Gastroesophageal sphincter (tissue), 4 donors: ENCODE measurements at regions not wholly inside any gene's neighbourhood (a gene's known extent, or its start where the extent isn't known, plus 50 kb on each side); places are given as distances from the start of the nearest gene placed in this dataset.

Source experiments
- ATAC-seq: fragments of 150-250 bp; one replicate; pipeline ENCODE4 v1.9.1; 2016; ENCODE audit warnings: mild to moderate bottlenecking, moderate library complexity
- H3K27ac ChIP-seq, 4 donors: fragments of 200-600 bp; sonication (generic) in 3 of 4; 1 replicate in 3 of 4; 2 replicates in 1 of 4; pipeline ENCODE4 v1.5.1; 2016 to 2019
- H3K27me3 ChIP-seq: fragments of 200-600 bp; sonication (generic); one replicate; pipeline ENCODE4 v1.5.1; 2019
- H3K36me3 ChIP-seq, 2 donors: fragments of 200-600 bp; sonication (generic); one replicate each; pipeline ENCODE4 v1.5.1; 2019; ENCODE audit warnings: control low read depth in 1 of 2
- H3K4me1 ChIP-seq, 3 donors: fragments of 200-600 bp; sonication (generic); 1 replicate in 2 of 3; 2 replicates in 1 of 3; pipeline ENCODE4 v1.5.1; 2016 to 2019; ENCODE audit warnings: control low read depth in 2 of 3
- H3K4me3 ChIP-seq, 2 donors: fragments of 200-600 bp; sonication (generic); one replicate each; pipeline ENCODE4 v1.5.1; 2019; ENCODE audit warnings: mild to moderate bottlenecking in 1 of 2, moderate library complexity in 1 of 2
- H3K9me3 ChIP-seq, 3 donors: fragments of 200-600 bp; sonication (generic); one replicate each; pipeline ENCODE4 v1.5.1; 2017 to 2019; ENCODE audit warnings: control low read depth in 2 of 3
- EP300 ChIP-seq: sonication (generic); formaldehyde crosslinking; IDR thresholded peaks from one replicate; pipeline ENCODE4 v1.6.1; 2017; ENCODE audit warnings: antibody characterized with exemption, mild to moderate bottlenecking
- POLR2A ChIP-seq, 2 donors: fragments of 450-650 bp; IDR thresholded peaks; one replicate each; pipeline ENCODE4 v1.6.1; 2017; ENCODE audit warnings: antibody characterized with exemption in 2 of 2, mild to moderate bottlenecking in 2 of 2, moderate library complexity in 1 of 2
- POLR2AphosphoS5 ChIP-seq: sonication (generic); formaldehyde crosslinking; IDR thresholded peaks from one replicate; pipeline ENCODE4 v1.6.1; 2017; ENCODE audit warnings: antibody characterized with exemption
- WGBS, 2 donors: methylation state at CpG; one replicate each; pipeline ENCODE4 v1.1.5; 2018; ENCODE audit warnings: low coverage in 1 of 2; 5-methylcytosine and 5-hydroxymethylcytosine counted together
- TF ChIP-seq, protein P1 (sequence below), 4 experiments: fragments of 200-600 bp in 2 of 4; fragments of 450-650 bp in 2 of 4; sonication (generic) in 1 of 4; IDR thresholded peaks; one replicate each; pipeline ENCODE4 v1.5.1; 2017 to 2019; ENCODE audit warnings: antibody characterized with exemption in 4 of 4, mild to moderate bottlenecking in 2 of 4, moderate library complexity in 2 of 4

DNA sequence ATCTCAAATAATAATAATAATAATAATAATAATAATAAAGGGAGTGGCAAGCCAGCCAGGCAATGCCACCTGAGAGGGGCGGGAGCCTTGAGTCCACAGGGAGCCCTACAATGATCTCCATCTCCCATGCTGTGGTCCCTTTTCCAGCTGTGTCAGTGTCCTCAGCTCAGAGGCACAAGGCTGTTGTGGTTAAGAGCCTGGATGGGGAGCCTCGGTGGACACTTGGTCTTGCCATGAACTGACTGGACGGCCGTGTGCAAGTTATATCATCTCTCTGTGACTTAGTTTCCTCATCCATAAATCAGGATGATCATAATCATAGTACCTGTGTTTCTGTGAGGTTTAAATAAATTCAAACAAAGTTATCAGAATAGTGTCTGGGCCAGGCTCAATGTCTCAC is 127.8 kb upstream of the TIAM1 start:
- no peak overlapping the region for H3K4me3 ChIP-seq
- H3K36me3 ChIP-seq: no peaks in the 10 kb centered on the region
- no peak for ATAC-seq
- 88% methylated on average over 4 of the region's 4 CpGs for WGBS, 2 donors
- TF ChIP-seq EP300 (no peak), POLR2AphosphoS5 (no peak), POLR2A (IDR thresholded peaks at IDR 0.05) (no peak)
- TF ChIP-seq, protein P1, sequence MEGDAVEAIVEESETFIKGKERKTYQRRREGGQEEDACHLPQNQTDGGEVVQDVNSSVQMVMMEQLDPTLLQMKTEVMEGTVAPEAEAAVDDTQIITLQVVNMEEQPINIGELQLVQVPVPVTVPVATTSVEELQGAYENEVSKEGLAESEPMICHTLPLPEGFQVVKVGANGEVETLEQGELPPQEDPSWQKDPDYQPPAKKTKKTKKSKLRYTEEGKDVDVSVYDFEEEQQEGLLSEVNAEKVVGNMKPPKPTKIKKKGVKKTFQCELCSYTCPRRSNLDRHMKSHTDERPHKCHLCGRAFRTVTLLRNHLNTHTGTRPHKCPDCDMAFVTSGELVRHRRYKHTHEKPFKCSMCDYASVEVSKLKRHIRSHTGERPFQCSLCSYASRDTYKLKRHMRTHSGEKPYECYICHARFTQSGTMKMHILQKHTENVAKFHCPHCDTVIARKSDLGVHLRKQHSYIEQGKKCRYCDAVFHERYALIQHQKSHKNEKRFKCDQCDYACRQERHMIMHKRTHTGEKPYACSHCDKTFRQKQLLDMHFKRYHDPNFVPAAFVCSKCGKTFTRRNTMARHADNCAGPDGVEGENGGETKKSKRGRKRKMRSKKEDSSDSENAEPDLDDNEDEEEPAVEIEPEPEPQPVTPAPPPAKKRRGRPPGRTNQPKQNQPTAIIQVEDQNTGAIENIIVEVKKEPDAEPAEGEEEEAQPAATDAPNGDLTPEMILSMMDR (IDR thresholded peaks at IDR 0.05): no peak
- no peak overlapping the region for H3K27ac ChIP-seq
- H3K27me3 ChIP-seq: no peaks in the 10 kb centered on the region
- H3K9me3 ChIP-seq: no peaks in the 10 kb centered on the region
- no peaks in the 10 kb centered on the region for H3K4me1 ChIP-seq

GRCh38 chr21:31470896-31471694 is 127.0 kb upstream of the TIAM1 start:
- Histone ChIP-seq H3K27me3 (no peaks in the 10 kb centered on the region), H3K4me3 (no peak overlapping the region), H3K9me3 (no peaks in the 10 kb centered on the region), H3K36me3 (no peaks in the 10 kb centered on the region), H3K27ac (no peak overlapping the region), H3K4me1 (no peaks in the 10 kb centered on the region)
- 0 to 13% methylated on average over 1 of the region's 19 CpGs for WGBS, 2 donors
- no peak for ATAC-seq
- TF ChIP-seq EP300 (no peak), POLR2AphosphoS5 (no peak), POLR2A (IDR thresholded peaks at IDR 0.05) (no peak)
- TF ChIP-seq, protein P1 (IDR thresholded peaks at IDR 0.05): no peak

DNA sequence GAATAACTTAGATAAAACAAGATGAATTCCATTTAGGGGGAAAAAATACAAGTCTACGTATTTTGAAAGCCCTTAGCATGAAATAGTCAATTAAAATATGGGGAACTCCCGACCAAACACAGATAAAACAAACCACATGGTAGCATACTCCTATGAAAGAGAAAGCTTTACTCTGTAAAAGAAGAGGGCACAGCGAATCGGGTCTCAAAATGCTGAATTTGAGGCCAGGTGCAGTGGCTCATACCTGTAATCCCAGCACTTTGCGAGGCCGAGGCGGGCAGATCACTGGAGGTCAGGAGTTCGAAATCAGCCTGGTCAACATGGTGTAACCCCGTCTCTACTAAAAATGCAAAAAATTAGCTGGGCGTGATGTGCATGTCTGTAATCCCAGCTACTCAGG is 116.9 kb upstream of the TIAM1 start:
- TF ChIP-seq POLR2AphosphoS5 (no peak), EP300 (no peak)
- TF ChIP-seq, protein P1 (IDR thresholded peaks at IDR 0.05): no peak
- H3K36me3 ChIP-seq: no peaks in the 10 kb centered on the region
- H3K27ac ChIP-seq: no peak overlapping the region
- H3K27me3 ChIP-seq: no peaks in the 10 kb centered on the region
- H3K4me3 ChIP-seq: no peak overlapping the region
- ATAC-seq: no peak
- H3K9me3 ChIP-seq: no peaks in the 10 kb centered on the region
- 71 to 87% methylated on average over 5 to 7 of the region's 10 CpGs for WGBS, 2 donors
- H3K4me1 ChIP-seq: no peaks in the 10 kb centered on the region

DNA sequence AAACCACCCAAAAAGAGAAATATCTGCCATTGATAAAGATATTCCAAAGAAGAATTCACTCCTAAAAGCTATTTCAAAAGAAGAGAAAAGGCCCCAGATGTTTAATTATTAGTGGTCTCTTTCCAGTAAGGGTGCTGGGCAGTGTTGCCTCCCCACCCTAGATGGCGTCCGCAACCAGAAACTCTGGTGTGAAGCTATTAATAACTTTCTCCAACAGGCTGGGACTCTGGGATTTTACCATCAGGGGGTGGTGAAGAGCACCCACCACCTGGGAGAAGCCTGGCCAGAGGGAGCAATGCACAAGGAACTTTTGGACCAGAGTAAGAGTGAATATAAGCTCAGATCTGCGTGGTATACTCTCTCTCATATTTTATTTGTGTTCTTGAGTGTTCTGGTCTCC is 115.4 kb upstream of the TIAM1 start:
- 87% methylated on average over 3 of the region's 3 CpGs for WGBS, 2 donors
- Histone ChIP-seq H3K36me3 (no peaks in the 10 kb centered on the region), H3K27ac (no peak overlapping the region), H3K27me3 (no peaks in the 10 kb centered on the region), H3K9me3 (no peaks in the 10 kb centered on the region), H3K4me1 (no peaks in the 10 kb centered on the region), H3K4me3 (no peak overlapping the region)
- ATAC-seq: no peak
- TF ChIP-seq POLR2A (IDR thresholded peaks at IDR 0.05): no peak
- TF ChIP-seq POLR2AphosphoS5: no peak
- no peak for TF ChIP-seq EP300
- TF ChIP-seq, protein P1 (IDR thresholded peaks at IDR 0.05): no peak

DNA sequence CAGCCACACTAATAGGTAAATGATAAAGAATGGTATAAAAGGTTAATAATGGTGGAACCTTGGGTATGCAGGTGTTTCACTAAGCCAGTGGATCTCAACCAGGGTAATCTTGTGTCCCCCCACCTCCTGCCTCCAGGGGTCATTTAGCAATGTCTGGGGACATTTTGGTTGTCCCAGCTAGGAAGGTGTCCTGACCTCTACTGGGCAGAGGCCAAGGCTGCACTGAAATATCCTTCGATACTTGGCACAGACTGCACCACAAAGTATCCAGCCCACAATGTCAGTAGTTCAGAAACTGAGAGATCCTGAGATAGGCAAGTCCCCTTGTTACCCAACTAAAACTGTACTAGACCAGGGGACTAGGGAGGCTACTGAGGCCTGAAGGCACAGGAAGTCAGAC is 113.6 kb upstream of the TIAM1 start:
- Histone ChIP-seq H3K27ac (no peak overlapping the region), H3K4me3 (no peak overlapping the region), H3K27me3 (no peaks in the 10 kb centered on the region), H3K9me3 (no peaks in the 10 kb centered on the region), H3K4me1 (no peaks in the 10 kb centered on the region), H3K36me3 (no peaks in the 10 kb centered on the region)
- 80% methylated on average over 1 of the region's 1 CpG; no CpG with 5 or more reads in 1 of the 2 donors for WGBS, 2 donors
- TF ChIP-seq EP300: no peak
- TF ChIP-seq POLR2AphosphoS5: no peak
- TF ChIP-seq, protein P1 (IDR thresholded peaks at IDR 0.05): no peak
- TF ChIP-seq POLR2A (IDR thresholded peaks at IDR 0.05): no peak
- no peak for ATAC-seq
